Smooth muscle cell (in vitro differentiated cells): ENCODE measurements at regions not wholly inside any gene's neighbourhood (a gene's known extent, or its start where the extent isn't known, plus 50 kb on each side); places are given as distances from the start of the nearest gene placed in this dataset.

Source experiments
- DNase-seq: peaks from one replicate; lab custom pipeline; 2025; ENCODE audit not compliant: unreplicated experiment; lab: John Stamatoyannopoulos, UW
- H2AFZ ChIP-seq: fragments of 200-600 bp; sonication (generic); 2 replicates; pipeline ENCODE4 v1.6.0; 2016; ENCODE audit warnings: antibody characterized with exemption, low read depth, mild to moderate bottlenecking
- H3F3A ChIP-seq: fragments of 200-600 bp; sonication (generic); 2 replicates; pipeline ENCODE4 v1.6.0; 2017; ENCODE audit warnings: antibody characterized with exemption, low read depth
- H3K27ac ChIP-seq: fragments of 200-600 bp; sonication (generic); 2 replicates; pipeline ENCODE4 v1.5.1; 2016; ENCODE audit warnings: low read depth, mild to moderate bottlenecking
- H3K27me3 ChIP-seq: fragments of 200-600 bp; sonication (generic); 2 replicates; pipeline ENCODE4 v1.6.1; 2016; ENCODE audit warnings: low read depth, mild to moderate bottlenecking
- H3K36me3 ChIP-seq: fragments of 200-600 bp; sonication (generic); 2 replicates; pipeline ENCODE4 v1.5.1; 2016; ENCODE audit warnings: low read depth
- H3K4me1 ChIP-seq: fragments of 200-600 bp; sonication (generic); 2 replicates; pipeline ENCODE4 v1.5.1; 2016; ENCODE audit warnings: low read depth
- H3K4me2 ChIP-seq: fragments of 200-600 bp; sonication (generic); 2 replicates; pipeline ENCODE4 v1.6.0; 2016; ENCODE audit warnings: mild to moderate bottlenecking
- H3K4me3 ChIP-seq: fragments of 200-600 bp; sonication (generic); 2 replicates; pipeline ENCODE4 v1.5.1; 2016; ENCODE audit warnings: mild to moderate bottlenecking
- H3K79me2 ChIP-seq: fragments of 200-600 bp; sonication (generic); 2 replicates; pipeline ENCODE4 v1.6.0; 2016; ENCODE audit warnings: low read depth, mild to moderate bottlenecking
- H3K9ac ChIP-seq: fragments of 200-600 bp; sonication (generic); 2 replicates; pipeline ENCODE4 v1.6.0; 2016; ENCODE audit warnings: low read depth
- H3K9me3 ChIP-seq: fragments of 200-600 bp; sonication (generic); replicated peaks from 2 replicates; pipeline ENCODE4 v1.5.1; 2016; ENCODE audit warnings: low read depth
- H4K20me1 ChIP-seq: fragments of 200-600 bp; sonication (generic); 2 replicates; pipeline ENCODE4 v1.6.0; 2016; ENCODE audit warnings: low read depth
- WGBS: methylation state at CpG from one replicate; pipeline ENCODE4 v1.1.7; 2016; ENCODE audit warnings: low lambda C conversion rate; 5-methylcytosine and 5-hydroxymethylcytosine counted together
- TF ChIP-seq, protein P1 (sequence below): fragments of 200-600 bp; sonication (generic); IDR thresholded peaks from 2 replicates; pipeline ENCODE4 v1.5.1; 2017; ENCODE audit warnings: borderline replicate concordance, mild to moderate bottlenecking, antibody characterized with exemption; ENCODE audit not compliant: insufficient read depth, poor library complexity, severe bottlenecking

GRCh38 chr3:5618170-5618569 lies 430.7 kb downstream of the EDEM1 start:
- H3K79me2 ChIP-seq = no peaks in the 10 kb centered on the region
- H3K9ac ChIP-seq = no peak overlapping the region
- H3K27me3 ChIP-seq = no peaks in the 10 kb centered on the region
- no peak overlapping the region for H3K27ac ChIP-seq
- H3F3A ChIP-seq = no peaks in the 10 kb centered on the region
- no peaks in the 10 kb centered on the region for H4K20me1 ChIP-seq
- TF ChIP-seq, protein P1, sequence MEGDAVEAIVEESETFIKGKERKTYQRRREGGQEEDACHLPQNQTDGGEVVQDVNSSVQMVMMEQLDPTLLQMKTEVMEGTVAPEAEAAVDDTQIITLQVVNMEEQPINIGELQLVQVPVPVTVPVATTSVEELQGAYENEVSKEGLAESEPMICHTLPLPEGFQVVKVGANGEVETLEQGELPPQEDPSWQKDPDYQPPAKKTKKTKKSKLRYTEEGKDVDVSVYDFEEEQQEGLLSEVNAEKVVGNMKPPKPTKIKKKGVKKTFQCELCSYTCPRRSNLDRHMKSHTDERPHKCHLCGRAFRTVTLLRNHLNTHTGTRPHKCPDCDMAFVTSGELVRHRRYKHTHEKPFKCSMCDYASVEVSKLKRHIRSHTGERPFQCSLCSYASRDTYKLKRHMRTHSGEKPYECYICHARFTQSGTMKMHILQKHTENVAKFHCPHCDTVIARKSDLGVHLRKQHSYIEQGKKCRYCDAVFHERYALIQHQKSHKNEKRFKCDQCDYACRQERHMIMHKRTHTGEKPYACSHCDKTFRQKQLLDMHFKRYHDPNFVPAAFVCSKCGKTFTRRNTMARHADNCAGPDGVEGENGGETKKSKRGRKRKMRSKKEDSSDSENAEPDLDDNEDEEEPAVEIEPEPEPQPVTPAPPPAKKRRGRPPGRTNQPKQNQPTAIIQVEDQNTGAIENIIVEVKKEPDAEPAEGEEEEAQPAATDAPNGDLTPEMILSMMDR = no peak
- H2AFZ ChIP-seq = no peak overlapping the region
- no peak for DNase-seq
- no peaks in the 10 kb centered on the region for H3K36me3 ChIP-seq
- H3K4me3 ChIP-seq = no peak overlapping the region
- no peak overlapping the region for H3K4me2 ChIP-seq
- no peaks in the 10 kb centered on the region for H3K9me3 ChIP-seq
- H3K4me1 ChIP-seq = no peaks in the 10 kb centered on the region

DNA sequence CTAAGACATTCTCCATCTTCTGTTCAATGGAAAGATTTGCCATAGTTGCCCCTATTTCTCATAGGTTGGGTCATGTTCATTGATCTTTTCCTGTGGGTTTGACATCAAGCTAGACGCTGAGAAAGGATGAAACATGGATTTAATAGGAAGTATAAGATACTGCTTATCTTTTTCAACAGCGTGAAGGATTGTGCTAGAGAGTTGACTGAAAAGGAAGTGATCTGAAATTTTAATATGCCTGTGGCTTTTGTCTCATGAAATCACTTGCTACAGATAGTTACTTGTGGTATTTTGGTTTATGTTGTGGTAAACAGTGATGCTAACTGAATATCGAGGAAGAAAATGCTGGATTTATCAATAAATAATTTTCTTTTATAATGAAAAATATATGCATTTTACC lies 442.9 kb downstream of the EDEM1 start:
- no peak overlapping the region for H3K4me2 ChIP-seq
- TF ChIP-seq, protein P1 = no peak
- DNase-seq = no peak
- H3K36me3 ChIP-seq = no peaks in the 10 kb centered on the region
- H3K4me1 ChIP-seq = no peaks in the 10 kb centered on the region
- H3K4me3 ChIP-seq = no peak overlapping the region
- H4K20me1 ChIP-seq = no peaks in the 10 kb centered on the region
- H2AFZ ChIP-seq = no peak overlapping the region
- H3K27me3 ChIP-seq = no peaks in the 10 kb centered on the region
- H3K27ac ChIP-seq = no peak overlapping the region
- no peaks in the 10 kb centered on the region for H3K9me3 ChIP-seq
- 75% methylated on average over 3 of the region's 3 CpGs for WGBS
- no peaks in the 10 kb centered on the region for H3K79me2 ChIP-seq
- H3F3A ChIP-seq = no peaks in the 10 kb centered on the region
- no peak overlapping the region for H3K9ac ChIP-seq

DNA sequence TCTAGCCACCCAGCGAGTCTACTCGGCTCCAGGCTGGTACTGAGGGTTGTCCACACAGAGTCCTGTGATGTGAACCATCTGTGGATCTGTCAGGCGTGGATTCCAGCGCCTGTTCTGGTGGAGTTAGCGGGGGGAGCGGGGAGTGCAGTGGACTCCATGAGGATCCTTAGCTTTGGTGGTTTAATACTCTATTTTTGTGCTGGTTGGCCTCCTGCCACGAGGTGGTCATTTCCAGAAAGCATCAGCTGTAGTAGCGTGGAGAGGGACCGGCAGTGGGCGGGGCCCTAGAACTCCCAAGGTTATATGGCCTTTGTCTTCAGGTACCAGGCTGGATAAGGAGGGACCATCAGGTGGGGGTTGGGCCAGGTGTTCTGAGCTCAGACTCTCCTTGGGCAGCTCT lies 446.5 kb downstream of the EDEM1 start:
- H3K36me3 ChIP-seq = no peaks in the 10 kb centered on the region

DNA sequence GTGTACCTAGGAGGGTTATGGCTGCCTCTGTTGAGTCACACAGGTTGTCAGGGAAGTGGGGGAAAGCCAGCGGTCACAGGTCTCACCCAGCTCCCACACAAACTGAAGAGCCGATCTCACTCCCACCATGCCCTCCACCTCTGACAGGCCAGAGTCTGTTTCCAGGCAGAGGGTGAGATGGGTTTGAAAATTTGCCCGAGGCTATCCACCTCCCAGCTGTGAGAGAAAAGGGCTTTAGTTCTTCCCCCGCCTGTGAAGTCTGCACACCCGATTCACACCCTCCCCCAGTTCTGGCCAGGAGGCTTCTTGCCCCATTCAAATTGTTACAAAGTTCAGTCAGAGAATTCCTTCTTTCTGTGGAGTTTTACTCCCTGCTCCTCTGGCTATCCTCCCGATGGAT lies 446.9 kb downstream of the EDEM1 start:
- Histone ChIP-seq H3K27me3 (no peaks in the 10 kb centered on the region), H3K9ac (no peak overlapping the region), H3K79me2 (no peaks in the 10 kb centered on the region), H3K9me3 (no peaks in the 10 kb centered on the region), H3F3A (no peaks in the 10 kb centered on the region), H3K27ac (no peak overlapping the region), H2AFZ (no peak overlapping the region), H3K4me3 (no peak overlapping the region), H3K4me1 (no peaks in the 10 kb centered on the region), H3K4me2 (no peak overlapping the region), H3K36me3 (no peaks in the 10 kb centered on the region), H4K20me1 (no peaks in the 10 kb centered on the region)
- no peak for DNase-seq
- TF ChIP-seq, protein P1 = no peak
- 63% methylated on average over 6 of the region's 6 CpGs for WGBS

More for the DNA sequence above, 446.5 kb downstream of the EDEM1 start:
- Histone ChIP-seq H3K27ac (no peak overlapping the region), H4K20me1 (no peaks in the 10 kb centered on the region), H3K9me3 (no peaks in the 10 kb centered on the region), H3F3A (no peaks in the 10 kb centered on the region), H3K27me3 (no peaks in the 10 kb centered on the region), H3K79me2 (no peaks in the 10 kb centered on the region), H3K4me1 (no peaks in the 10 kb centered on the region), H3K4me3 (no peak overlapping the region), H3K9ac (no peak overlapping the region), H2AFZ (no peak overlapping the region), H3K4me2 (no peak overlapping the region)
- TF ChIP-seq, protein P1 = no peak
- DNase-seq = no peak
- WGBS = 86% methylated on average over 10 of the region's 10 CpGs
